ENCODE measurements at regions not wholly inside any gene's neighbourhood (a gene's known extent, or its start where the extent isn't known, plus 50 kb on each side); places are given as distances from the start of the nearest gene placed in this dataset.

DNA sequence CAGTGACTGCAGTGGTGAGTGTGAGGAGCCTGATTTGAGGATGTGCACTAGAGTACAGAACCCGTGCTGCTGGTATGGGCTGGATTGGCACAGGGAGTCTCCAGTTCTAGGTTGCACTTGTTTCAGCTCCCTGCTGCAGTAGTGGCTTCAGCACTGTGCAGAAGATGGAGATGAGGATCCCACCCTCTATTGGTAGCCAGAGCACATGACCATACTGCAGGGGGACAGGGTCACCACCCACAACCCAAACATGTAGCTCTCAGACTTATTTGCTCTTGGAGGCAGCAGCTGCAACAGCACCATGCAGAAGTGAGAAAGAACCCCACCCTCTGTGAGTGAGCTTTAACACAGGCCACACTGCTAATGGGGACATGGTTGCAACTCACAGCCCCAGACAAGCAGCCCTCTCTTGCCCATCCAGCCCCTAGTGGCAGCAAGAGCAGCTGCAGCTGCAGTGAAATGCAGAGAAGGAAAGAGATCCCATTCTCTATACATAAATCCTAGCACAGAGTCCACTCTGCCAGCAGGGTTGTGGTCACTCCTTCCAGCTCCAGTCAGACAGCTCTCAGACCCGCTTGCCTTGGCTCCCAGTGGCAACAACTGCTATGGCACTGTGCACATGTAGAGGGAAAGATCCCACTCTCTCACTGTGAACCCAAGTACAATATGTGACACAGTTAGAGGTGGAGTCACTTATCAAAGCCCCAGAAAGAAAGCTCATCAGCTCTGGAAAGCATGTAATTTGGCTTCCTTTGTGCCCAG is 51.4 kb upstream of the SCIN start:
- DNase-seq (ENCODE audit: low spot score): peak; percentile 47

DNA sequence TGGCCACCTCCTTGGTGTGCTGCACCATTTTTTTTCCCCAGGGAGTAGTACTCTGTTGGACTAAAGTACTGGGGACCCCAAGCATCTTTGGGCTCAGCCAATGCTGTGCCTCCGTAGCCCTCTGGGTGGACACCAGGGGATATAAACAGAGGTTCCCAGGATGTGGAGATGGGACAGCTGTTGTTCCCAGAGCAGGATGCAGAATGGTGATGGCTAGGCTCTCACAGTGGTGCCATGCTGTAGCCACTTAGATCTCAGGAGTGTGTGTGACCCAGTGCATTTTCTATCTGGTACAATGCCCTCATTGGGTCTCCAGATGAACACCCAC is 50.9 kb upstream of the SCIN start:
- DNase-seq (ENCODE audit: low spot score): no peak
